Activated naive CD8-positive, alpha-beta T cell treated with anti-CD3 and anti-CD28 coated beads, Interleukin-2, amount 50 U/mL, for 16 hours (primary cell): ENCODE measurements at regions not wholly inside any gene's neighbourhood (a gene's known extent, or its start where the extent isn't known, plus 50 kb on each side); places are given as distances from the start of the nearest gene placed in this dataset.

ENCODE experiments used
- DNase-seq: peaks from one replicate; pipeline ENCODE4 v3.0.0-alpha.2; 2020; ENCODE audit warnings: low read depth, low spot score

GRCh38 chr2:82526277-82526676 lies 1932.8 kb downstream of the SUCLG1 start:
- DNase-seq, result no peak

GRCh38 chr2:82525744-82526143 lies 1933.3 kb downstream of the SUCLG1 start:
- no peak for DNase-seq

GRCh38 chr2:82524826-82525225 lies 1934.3 kb downstream of the SUCLG1 start:
- DNase-seq, result no peak

- DNase-seq, result no peak
Measured at GRCh38 chr2:82511894-82512293, 1947.2 kb downstream of the SUCLG1 start.

GRCh38 chr2:82508702-82509101 lies 1950.4 kb downstream of the SUCLG1 start:
- no peak for DNase-seq

GRCh38 chr2:82507657-82508056 lies 1951.4 kb downstream of the SUCLG1 start:
- DNase-seq, result no peak

GRCh38 chr2:82501217-82501616 lies 1957.9 kb downstream of the SUCLG1 start:
- no peak for DNase-seq

GRCh38 chr2:82498777-82499443 lies 1960.2 kb downstream of the SUCLG1 start:
- DNase-seq, result no peak

- DNase-seq, result no peak
Measured at GRCh38 chr2:82494739-82495138, 1964.3 kb downstream of the SUCLG1 start.

GRCh38 chr2:82491591-82491990 lies 1967.5 kb downstream of the SUCLG1 start:
- DNase-seq, result no peak

GRCh38 chr2:82487354-82487753 lies 1971.7 kb downstream of the SUCLG1 start:
- no peak for DNase-seq

GRCh38 chr2:82485701-82486100 lies 1973.4 kb downstream of the SUCLG1 start:
- DNase-seq, result no peak

GRCh38 chr2:82481207-82481606 lies 1977.9 kb downstream of the SUCLG1 start:
- DNase-seq, result no peak

- no peak for DNase-seq
Measured at GRCh38 chr2:82478641-82479040, 1980.4 kb downstream of the SUCLG1 start.

- DNase-seq, result no peak
Measured at GRCh38 chr2:82476094-82476493, 1983.0 kb downstream of the SUCLG1 start.

- no peak for DNase-seq
Measured at GRCh38 chr2:82428251-82428650, 2030.8 kb downstream of the SUCLG1 start.

- DNase-seq, result no peak
Measured at GRCh38 chr2:82412021-82412420, 2047.1 kb downstream of the SUCLG1 start.

GRCh38 chr2:82411071-82411470 lies 2048.0 kb downstream of the SUCLG1 start:
- no peak for DNase-seq

- no peak for DNase-seq
Measured at GRCh38 chr2:82395531-82395930, 2063.5 kb downstream of the SUCLG1 start.

- DNase-seq, result no peak
Measured at GRCh38 chr2:82391386-82391785, 2067.7 kb downstream of the SUCLG1 start.

- no peak for DNase-seq
Measured at GRCh38 chr2:82355622-82356021, 2051.1 kb upstream of the LRRTM1 start.

GRCh38 chr2:82345910-82346309 lies 2041.4 kb upstream of the LRRTM1 start:
- no peak for DNase-seq

- no peak for DNase-seq
Measured at GRCh38 chr2:82344670-82345069, 2040.1 kb upstream of the LRRTM1 start.

- no peak for DNase-seq
Measured at GRCh38 chr2:82342356-82342755, 2037.8 kb upstream of the LRRTM1 start.
